ENCODE measurements at regions not wholly inside any gene's neighbourhood (a gene's known extent, or its start where the extent isn't known, plus 50 kb on each side); places are given as distances from the start of the nearest gene placed in this dataset.

- Histone ChIP-seq H3K4me3 (no peak overlapping the region), H3K36me3 (no peaks in the 10 kb centered on the region), H3K27me3 (replicated peaks; ENCODE audit: insufficient read depth) (no peaks in the 10 kb centered on the region), H3K27ac (no peak overlapping the region), H3K9me3 (peaks cover 5% of the 10 kb centered on the region), H3K4me1 (ENCODE audit: control insufficient read depth in 1 of 2, low read depth in 2 of 2) (peaks cover 0 to 7% of the 10 kb centered on the region in 2 donors)
- ATAC-seq (ENCODE audit: insufficient number of reproducible peaks, low FRiP score, low read depth) (no peak), DNase-seq (ENCODE audit: low spot score) (no peak)
- no peak for TF ChIP-seq CTCF (IDR thresholded peaks at IDR 0.05)
These were observed 261.5 kb upstream of the TANK start for GRCh38 chr2:160898581-160899307.

GRCh38 chr2:160901613-160902012, 258.6 kb upstream of the TANK start:
- peak; percentile 50 for ATAC-seq (ENCODE audit: insufficient number of reproducible peaks, low FRiP score, low read depth)
- DNase-seq (ENCODE audit: low spot score): no peak
- Histone ChIP-seq H3K4me1 (ENCODE audit: control insufficient read depth in 1 of 2, low read depth in 2 of 2) (peaks cover 0 to 7% of the 10 kb centered on the region in 2 donors), H3K9me3 (no peaks in the 10 kb centered on the region), H3K27ac (no peak overlapping the region), H3K4me3 (peak overlapping the region; percentile 10), H3K36me3 (no peaks in the 10 kb centered on the region), H3K27me3 (replicated peaks; ENCODE audit: insufficient read depth) (no peaks in the 10 kb centered on the region)
- no peak for TF ChIP-seq CTCF (IDR thresholded peaks at IDR 0.05)

- Histone ChIP-seq H3K27me3 (replicated peaks; ENCODE audit: insufficient read depth) (no peaks in the 10 kb centered on the region), H3K4me1 (ENCODE audit: control insufficient read depth in 1 of 2, low read depth in 2 of 2) (peaks cover 12 to 20% of the 10 kb centered on the region in 2 donors), H3K36me3 (no peaks in the 10 kb centered on the region), H3K4me3 (no peak overlapping the region), H3K27ac (no peak overlapping the region), H3K9me3 (no peaks in the 10 kb centered on the region)
- ATAC-seq (ENCODE audit: insufficient number of reproducible peaks, low FRiP score, low read depth): no peak
- TF ChIP-seq CTCF (IDR thresholded peaks at IDR 0.05): no peak
- no peak for DNase-seq (ENCODE audit: low spot score)
These were observed 254.4 kb upstream of the TANK start for GRCh38 chr2:160905862-160906261.

- Histone ChIP-seq H3K9me3 (no peaks in the 10 kb centered on the region), H3K4me1 (ENCODE audit: control insufficient read depth in 1 of 2, low read depth in 2 of 2) (peaks cover 12 to 21% of the 10 kb centered on the region in 2 donors), H3K4me3 (no peak overlapping the region), H3K36me3 (no peaks in the 10 kb centered on the region), H3K27me3 (replicated peaks; ENCODE audit: insufficient read depth) (no peaks in the 10 kb centered on the region), H3K27ac (no peak overlapping the region)
- ATAC-seq (ENCODE audit: insufficient number of reproducible peaks, low FRiP score, low read depth): no peak
- DNase-seq (ENCODE audit: low spot score): no peak
- TF ChIP-seq CTCF (IDR thresholded peaks at IDR 0.05): no peak
These were observed 253.3 kb upstream of the TANK start for GRCh38 chr2:160906878-160907277.

GRCh38 chr2:160907738-160908137, 252.5 kb upstream of the TANK start:
- no peaks in the 10 kb centered on the region for H3K9me3 ChIP-seq
- DNase-seq (ENCODE audit: low spot score) (no peak), ATAC-seq (ENCODE audit: insufficient number of reproducible peaks, low FRiP score, low read depth) (no peak)
- H3K36me3 ChIP-seq: no peaks in the 10 kb centered on the region
- H3K4me1 ChIP-seq (ENCODE audit: control insufficient read depth in 1 of 2, low read depth in 2 of 2): peaks cover 12 to 18% of the 10 kb centered on the region in 2 donors
- H3K4me3 ChIP-seq: no peak overlapping the region
- no peak for TF ChIP-seq CTCF (IDR thresholded peaks at IDR 0.05)
- no peaks in the 10 kb centered on the region for H3K27me3 ChIP-seq (replicated peaks; ENCODE audit: insufficient read depth)
- H3K27ac ChIP-seq: no peak overlapping the region
